H9 (cell line): ENCODE measurements at regions not wholly inside any gene's neighbourhood (a gene's known extent, or its start where the extent isn't known, plus 50 kb on each side); places are given as distances from the start of the nearest gene placed in this dataset.

Experiments
- DNase-seq: peaks from one replicate; pipeline ENCODE4 v3.0.0-alpha.2; 2017
- H2AFZ ChIP-seq: one replicate; pipeline ENCODE4 v1.6.1; 2013; ENCODE audit warnings: mild to moderate bottlenecking, low read length, control low read depth, moderate library complexity
- H2AK5ac ChIP-seq: 2 replicates; pipeline ENCODE4 v1.6.1; 2013; ENCODE audit warnings: low read length, control low read depth, mixed read lengths; ENCODE audit not compliant: insufficient read length
- H2BK120ac ChIP-seq: one replicate; pipeline ENCODE4 v1.6.1; 2013; ENCODE audit warnings: low read depth, mild to moderate bottlenecking, low read length, control low read depth, inconsistent platforms; ENCODE audit not compliant: poor library complexity, severe bottlenecking
- H2BK12ac ChIP-seq: 2 replicates; pipeline ENCODE4 v1.6.1; 2013; ENCODE audit warnings: low read length, control low read depth, mixed read lengths, low read depth; ENCODE audit not compliant: insufficient read length
- H2BK15ac ChIP-seq: 2 replicates; pipeline ENCODE4 v1.6.1; 2013; ENCODE audit warnings: low read depth, low read length, control low read depth
- H2BK20ac ChIP-seq: one replicate; pipeline ENCODE4 v1.6.1; 2013; ENCODE audit warnings: low read depth, mild to moderate bottlenecking, low read length, control low read depth, inconsistent platforms; ENCODE audit not compliant: poor library complexity, severe bottlenecking
- H2BK5ac ChIP-seq: 2 replicates; pipeline ENCODE4 v1.6.1; 2013; ENCODE audit warnings: low read length, control low read depth, mixed read lengths; ENCODE audit not compliant: insufficient read length
- H3K14ac ChIP-seq: 2 replicates; pipeline ENCODE4 v1.6.1; 2013; ENCODE audit warnings: low read length, control low read depth; ENCODE audit not compliant: insufficient read depth
- H3K18ac ChIP-seq: 2 replicates; pipeline ENCODE4 v1.6.1; 2013; ENCODE audit warnings: low read depth, mild to moderate bottlenecking, mixed read lengths, low read length, control low read depth; ENCODE audit not compliant: insufficient read length
- H3K23ac ChIP-seq: 2 replicates; pipeline ENCODE4 v1.6.1; 2013; ENCODE audit warnings: low read length, control low read depth, mixed read lengths, low read depth; ENCODE audit not compliant: insufficient read length
- H3K23me2 ChIP-seq: 2 replicates; pipeline ENCODE4 v1.6.1; 2013; ENCODE audit warnings: low read depth, mild to moderate bottlenecking, mixed read lengths, low read length, control low read depth; ENCODE audit not compliant: insufficient read length, poor library complexity, severe bottlenecking
- H3K27ac ChIP-seq: 2 replicates; pipeline ENCODE4 v1.5.1; 2013; ENCODE audit warnings: low read length, control low read depth, mixed read lengths, low read depth; ENCODE audit not compliant: insufficient read length
- H3K27me3 ChIP-seq: 2 replicates; pipeline ENCODE4 v1.6.1; 2013; ENCODE audit warnings: low read length, control low read depth, inconsistent platforms; ENCODE audit not compliant: insufficient read depth
- H3K4ac ChIP-seq: 2 replicates; pipeline ENCODE4 v1.6.1; 2013; ENCODE audit warnings: low read depth, mild to moderate bottlenecking, control low read depth, inconsistent platforms, low read length, moderate library complexity
- H3K4me1 ChIP-seq: 2 replicates; pipeline ENCODE4 v1.6.1; 2013; ENCODE audit warnings: low read length, control low read depth, inconsistent platforms; ENCODE audit not compliant: insufficient read depth
- H3K4me2 ChIP-seq: 2 replicates; pipeline ENCODE4 v1.6.1; 2013; ENCODE audit warnings: low read length, control low read depth, mixed read lengths; ENCODE audit not compliant: insufficient read length, insufficient read depth
- H3K56ac ChIP-seq: 2 replicates; pipeline ENCODE4 v1.6.1; 2013; ENCODE audit warnings: low read depth, mild to moderate bottlenecking, mixed read lengths, low read length, control low read depth; ENCODE audit not compliant: insufficient read length
- H3K79me1 ChIP-seq: 2 replicates; pipeline ENCODE4 v1.6.1; 2013; ENCODE audit warnings: low read depth, mild to moderate bottlenecking, moderate library complexity, low read length, control low read depth, inconsistent platforms; ENCODE audit not compliant: insufficient read depth, poor library complexity, severe bottlenecking
- H3K79me2 ChIP-seq: 2 replicates; pipeline ENCODE4 v1.6.1; 2013; ENCODE audit warnings: low read length, control low read depth, inconsistent platforms; ENCODE audit not compliant: insufficient read depth
- H3K9ac ChIP-seq: 2 replicates; pipeline ENCODE4 v1.6.1; 2013; ENCODE audit warnings: low read length, control low read depth, mixed read lengths; ENCODE audit not compliant: insufficient read length; ENCODE audit errors: extremely low read depth
- H3K9me3 ChIP-seq: one replicate; pipeline ENCODE4 v1.6.1; 2013; ENCODE audit warnings: low read depth, low read length, inconsistent platforms; ENCODE audit not compliant: control insufficient read depth
- H3T11ph ChIP-seq: one replicate; pipeline ENCODE4 v1.6.1; 2013; ENCODE audit warnings: mild to moderate bottlenecking, low read length, control low read depth, inconsistent platforms
- H4K20me1 ChIP-seq: one replicate; pipeline ENCODE4 v1.6.1; 2013; ENCODE audit not compliant: control insufficient read depth, insufficient read length, insufficient read depth
- H4K5ac ChIP-seq: 2 replicates; pipeline ENCODE4 v1.6.1; 2013; ENCODE audit warnings: low read depth, mild to moderate bottlenecking, mixed read lengths, low read length, control low read depth; ENCODE audit not compliant: insufficient read length
- H4K8ac ChIP-seq: replicated peaks from 2 replicates; pipeline ENCODE4 v1.6.1; 2013; ENCODE audit warnings: low read length, control low read depth, mixed read lengths, low read depth; ENCODE audit not compliant: insufficient read length
- H4K91ac ChIP-seq: 2 replicates; pipeline ENCODE4 v1.6.1; 2013; ENCODE audit warnings: low read depth, mild to moderate bottlenecking, moderate library complexity, mixed read lengths, low read length, control low read depth; ENCODE audit not compliant: insufficient read length
- H3K27ac Mint-ChIP-seq, 3 experiments: 2 replicates in 2 of 3; 3 replicates in 1 of 3; pipeline ENCODE4 v1.8.0; 2020 to 2021; ENCODE audit warnings: mixed read lengths in 3 of 3, mild to moderate bottlenecking in 1 of 3, moderate library complexity in 1 of 3
- H3K27me3 Mint-ChIP-seq: 2 replicates; pipeline ENCODE4 v1.8.0; 2021; ENCODE audit warnings: low read depth, mild to moderate bottlenecking, moderate library complexity, mixed read lengths
- H3K36me3 Mint-ChIP-seq, 3 experiments: 2 replicates in 2 of 3; 3 replicates in 1 of 3; pipeline ENCODE4 v1.8.0; 2020 to 2021; ENCODE audit warnings: low read depth in 3 of 3, mixed read lengths in 3 of 3; ENCODE audit not compliant: insufficient read depth in 1 of 3
- H3K4me1 Mint-ChIP-seq, 2 experiments: 2 replicates each; pipeline ENCODE4 v1.8.0; 2020; ENCODE audit warnings: mixed read lengths in 2 of 2
- H3K4me3 Mint-ChIP-seq, 2 experiments: 2 replicates in 1 of 2; 3 replicates in 1 of 2; pipeline ENCODE4 v1.8.0; 2020 to 2021; ENCODE audit warnings: mild to moderate bottlenecking in 2 of 2, mixed read lengths in 2 of 2, moderate library complexity in 1 of 2
- H3K9me3 Mint-ChIP-seq, 2 experiments: 2 replicates in 1 of 2; 3 replicates in 1 of 2; pipeline ENCODE4 v1.8.0; 2020; ENCODE audit warnings: mild to moderate bottlenecking in 2 of 2, mixed read lengths in 2 of 2, moderate library complexity in 1 of 2
- CTCF ChIP-seq: fragments of 200-600 bp; sonication (generic); conservative IDR thresholded peaks from 3 replicates; pipeline ENCODE4 v1.8.0; 2021; ENCODE audit warnings: antibody characterized with exemption, mild to moderate bottlenecking
- WGBS: extraction: QIAGEN DNeasy Blood & Tissue Kit; methylation state at CpG from one replicate; pipeline ENCODE4 v1.1.7; 2013; ENCODE audit warnings: missing lambda C conversion rate, low lambda C conversion rate, mixed read lengths; ENCODE audit not compliant: insufficient read length; ENCODE audit errors: extremely low coverage; 5-methylcytosine and 5-hydroxymethylcytosine counted together

GRCh38 chr15:91541286-91541685 lies 312.2 kb upstream of the SLCO3A1 start:
- WGBS: no CpG with 5 or more reads among the region's 1 CpG
- H3K4me1 Mint-ChIP-seq: 0 out of 4 replicates have a peak, but pooled peaks cover 0 to 3% of the 10 kb centered on the region in 2 experiments
- no peak overlapping the region for H3K4me3 Mint-ChIP-seq

More at GRCh38 chr15:91541286-91541685, 312.2 kb upstream of the SLCO3A1 start:
- Histone ChIP-seq H3K4ac (no peak overlapping the region), H3K18ac (no peak overlapping the region), H3K56ac (no peak overlapping the region), H2AFZ (no peak overlapping the region), H3K14ac (no peak overlapping the region), H4K20me1 (no peaks in the 10 kb centered on the region), H2BK15ac (no peak overlapping the region), H3K23ac (no peak overlapping the region), H3K23me2 (no peaks in the 10 kb centered on the region), H4K91ac (no peak overlapping the region), H3K27ac (no peak overlapping the region), H3K79me2 (no peaks in the 10 kb centered on the region), H2BK120ac (no peak overlapping the region), H3K9ac (no peak overlapping the region), H3K79me1 (no peaks in the 10 kb centered on the region), H4K8ac (no peak overlapping the region), H3T11ph (no peak overlapping the region), H3K4me1 (no peaks in the 10 kb centered on the region; the same call in 1 of the 2 replicates), H2BK20ac (no peak overlapping the region), H3K27me3 (no peaks in the 10 kb centered on the region), H2AK5ac (no peak overlapping the region), H3K9me3 (no peaks in the 10 kb centered on the region), H2BK12ac (no peak overlapping the region), H4K5ac (no peak overlapping the region), H2BK5ac (no peak overlapping the region), H3K4me2 (no peak overlapping the region)
- H3K27ac Mint-ChIP-seq: no peak overlapping the region
- DNase-seq: no peak
- TF ChIP-seq CTCF: no peak
- no peaks in the 10 kb centered on the region for H3K27me3 Mint-ChIP-seq
- H3K9me3 Mint-ChIP-seq: peaks cover 0 to 4% of the 10 kb centered on the region in 2 experiments; a peak in 2 of 5 replicates
- H3K36me3 Mint-ChIP-seq: no peaks in the 10 kb centered on the region; a peak in 1 of 7 replicates
